ENCODE measurements at regions not wholly inside any gene's neighbourhood (a gene's known extent, or its start where the extent isn't known, plus 50 kb on each side); places are given as distances from the start of the nearest gene placed in this dataset.

GRCh38 chr4:52374877-52375276 is 284.2 kb downstream of the USP46 start:
- no peak for TF ChIP-seq POLR2A (IDR thresholded peaks at IDR 0.05)
- TF ChIP-seq POLR2AphosphoS5 (IDR thresholded peaks at IDR 0.05): no peak
